HG02798 (cell line): ENCODE measurements at regions not wholly inside any gene's neighbourhood (a gene's known extent, or its start where the extent isn't known, plus 50 kb on each side); places are given as distances from the start of the nearest gene placed in this dataset.
"Not testable (repeated sequence)": the region's sequence is repeated elsewhere in the genome, so short reads cannot be mapped to it uniquely, and the experiment has no call there.

Source experiments
- ATAC-seq: cut with Tn5 transposase; IDR thresholded peaks from one replicate; pipeline ENCODE4 v1.9.1; 2021; ENCODE audit warnings: mild to moderate bottlenecking; ENCODE audit not compliant: unreplicated experiment, poor library complexity

DNA sequence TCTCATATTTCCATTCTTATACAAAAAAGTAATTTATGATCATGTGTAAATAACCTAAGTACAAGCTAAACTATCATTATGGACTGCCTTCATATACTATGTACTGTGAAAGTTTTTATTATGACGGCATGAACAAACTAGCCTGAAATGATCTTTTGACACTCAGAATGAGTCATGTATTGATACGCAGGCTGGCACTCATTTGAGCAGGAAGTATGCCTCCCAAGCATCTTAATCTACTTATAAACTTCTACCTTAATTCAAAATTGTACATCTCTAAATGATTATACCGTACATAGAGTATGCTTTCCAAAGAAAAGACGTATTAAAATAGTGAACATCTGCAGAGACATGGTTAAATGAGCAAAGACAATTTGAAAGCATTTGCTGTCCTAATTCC lies 207.1 kb upstream of the SPOPL start:
- ATAC-seq, result no peak

DNA sequence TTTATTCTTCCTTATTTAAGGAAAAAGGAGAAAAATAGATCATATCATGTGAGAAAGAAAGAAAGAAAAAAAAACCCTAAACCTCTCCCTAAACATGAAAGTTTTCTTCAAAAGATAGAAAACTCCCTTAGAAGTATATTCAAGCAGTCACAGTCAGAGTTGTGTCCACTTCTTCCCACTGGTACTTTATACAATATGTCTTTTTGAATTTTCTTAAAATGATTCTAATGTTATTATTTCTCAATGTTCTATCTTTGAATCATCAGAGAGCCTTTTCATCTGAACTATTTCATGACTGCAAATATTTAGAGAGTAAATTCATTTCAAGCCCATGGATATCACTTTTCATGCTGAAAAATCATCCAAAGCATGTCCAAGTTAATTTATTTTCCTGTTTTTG lies 205.2 kb upstream of the SPOPL start:
- ATAC-seq, result no peak

DNA sequence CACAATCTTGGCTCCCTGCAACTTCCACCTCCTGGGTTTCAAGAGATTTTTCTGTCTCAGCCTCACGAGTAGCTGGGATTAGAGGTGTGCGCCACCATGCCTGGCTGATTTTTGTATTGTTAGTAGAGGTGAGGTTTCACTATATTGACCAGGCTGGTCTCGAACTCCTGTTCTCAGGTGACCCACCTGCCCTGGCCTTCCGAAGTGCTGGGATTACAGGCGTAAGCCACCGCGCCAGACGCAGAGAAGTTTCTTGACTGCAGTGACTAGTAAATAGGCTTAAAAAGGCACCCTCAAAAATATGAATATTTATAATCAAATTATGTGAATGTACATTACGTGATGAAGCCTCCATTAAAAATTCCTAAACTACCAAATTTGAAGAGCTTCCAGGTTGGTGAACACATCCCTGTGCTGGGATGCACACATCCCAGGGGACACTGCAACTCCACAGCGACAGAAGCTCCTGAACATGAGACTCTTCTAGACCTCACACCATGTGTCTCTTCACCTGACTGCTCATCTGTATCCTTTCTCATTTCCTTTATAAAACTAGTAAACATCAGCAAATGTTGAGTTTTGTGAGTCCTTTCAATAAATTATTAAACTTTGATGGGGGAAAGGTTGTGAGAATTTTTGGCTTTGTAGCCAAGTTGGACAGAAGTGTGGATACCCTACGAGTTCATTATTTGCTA lies 203.3 kb upstream of the SPOPL start:
- peak; percentile 47 for ATAC-seq

DNA sequence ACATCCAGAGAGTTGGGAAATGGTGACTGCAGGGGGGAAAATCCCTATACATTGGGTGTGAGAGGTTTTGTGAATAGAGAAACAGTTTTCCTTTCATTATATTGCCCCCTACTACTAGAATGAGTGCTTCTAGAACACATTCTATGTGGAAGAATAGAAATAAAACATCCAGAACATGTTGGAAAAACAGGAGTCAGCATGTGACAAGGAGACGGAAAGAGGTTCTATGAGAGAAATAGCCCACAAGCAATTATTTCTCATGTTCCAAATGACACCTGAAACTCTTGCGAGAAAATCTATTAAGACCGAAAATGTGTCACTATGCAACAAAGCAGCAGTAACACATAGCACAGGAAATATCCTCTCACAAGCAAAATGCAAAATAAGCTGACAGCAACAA lies 202.7 kb upstream of the SPOPL start:
- peak; percentile 73 for ATAC-seq

DNA sequence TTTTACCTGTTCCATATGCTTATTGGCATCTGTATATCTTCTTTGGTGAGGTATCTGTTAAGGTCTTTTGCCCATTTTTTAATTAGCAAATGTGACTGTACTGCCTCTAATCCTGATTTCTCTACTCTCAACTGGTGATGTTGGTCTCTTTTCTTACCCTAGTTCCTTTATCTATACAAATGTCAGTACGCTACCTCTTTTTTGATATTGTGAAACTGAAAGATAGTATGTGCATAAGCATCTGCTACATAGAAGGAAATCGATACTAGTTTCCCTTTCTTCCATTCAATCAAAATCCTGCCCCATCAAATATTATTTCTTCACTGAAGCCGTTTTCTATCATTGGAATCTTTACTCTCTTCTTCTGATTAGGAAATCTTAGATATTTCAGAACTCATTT lies 194.9 kb upstream of the SPOPL start:
- no peak for ATAC-seq

DNA sequence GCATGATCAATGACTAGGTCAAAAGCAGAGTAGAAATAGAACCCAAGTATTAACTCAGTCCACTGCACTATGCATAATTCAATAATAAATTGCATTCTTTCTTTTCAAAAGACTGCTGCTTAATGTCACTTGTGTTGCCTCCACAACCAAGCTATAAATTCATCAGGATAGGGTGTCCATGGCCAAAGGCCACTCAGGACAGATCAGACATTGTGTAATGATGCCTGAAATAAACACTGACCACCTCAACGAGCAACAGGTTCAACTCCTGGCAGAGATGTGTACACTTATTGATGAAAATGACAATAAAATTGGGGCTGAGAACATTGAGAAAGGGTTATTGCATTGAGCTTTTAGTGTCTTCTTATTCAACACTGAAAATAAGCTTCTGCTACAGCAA lies 194.5 kb upstream of the SPOPL start:
- no peak for ATAC-seq

DNA sequence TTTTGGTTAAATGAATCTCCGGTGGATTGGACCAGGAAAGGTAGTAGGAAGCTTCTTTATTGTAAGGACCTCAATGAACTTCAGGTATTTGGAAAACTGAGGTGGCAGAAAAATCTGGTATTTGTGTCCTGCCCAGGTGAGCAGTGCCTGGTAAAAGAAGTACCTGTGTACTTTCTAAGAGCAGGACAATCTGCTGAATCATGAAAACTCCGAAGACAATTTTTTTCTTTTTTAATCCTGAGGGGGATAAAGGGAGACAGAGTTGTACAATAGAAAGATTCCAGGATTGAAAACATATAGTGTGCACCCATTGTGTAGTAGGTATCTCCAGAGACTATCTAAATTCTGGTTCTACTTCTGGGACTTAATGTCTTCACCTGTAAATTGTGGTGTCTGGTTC lies 191.8 kb upstream of the SPOPL start:
- no peak for ATAC-seq

DNA sequence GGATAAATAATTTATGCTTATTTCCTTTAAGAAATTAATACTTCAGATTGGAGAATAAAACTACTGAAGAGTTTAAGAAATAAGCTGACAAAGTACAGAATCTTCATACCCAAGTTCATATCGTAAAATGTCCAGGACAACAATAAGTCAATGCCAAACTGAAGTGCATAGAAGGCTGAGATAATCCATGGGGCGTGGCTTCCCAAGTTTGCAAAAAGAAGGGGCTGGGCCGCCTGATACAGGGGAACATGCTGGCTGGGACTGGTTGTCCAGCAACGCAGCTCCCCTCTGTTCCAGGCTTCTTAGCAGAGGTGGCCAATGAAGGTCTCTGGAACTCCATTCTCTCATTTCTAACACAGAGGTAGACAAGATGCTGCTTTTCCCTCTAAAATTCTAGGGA lies 189.5 kb upstream of the SPOPL start:
- no peak for ATAC-seq

DNA sequence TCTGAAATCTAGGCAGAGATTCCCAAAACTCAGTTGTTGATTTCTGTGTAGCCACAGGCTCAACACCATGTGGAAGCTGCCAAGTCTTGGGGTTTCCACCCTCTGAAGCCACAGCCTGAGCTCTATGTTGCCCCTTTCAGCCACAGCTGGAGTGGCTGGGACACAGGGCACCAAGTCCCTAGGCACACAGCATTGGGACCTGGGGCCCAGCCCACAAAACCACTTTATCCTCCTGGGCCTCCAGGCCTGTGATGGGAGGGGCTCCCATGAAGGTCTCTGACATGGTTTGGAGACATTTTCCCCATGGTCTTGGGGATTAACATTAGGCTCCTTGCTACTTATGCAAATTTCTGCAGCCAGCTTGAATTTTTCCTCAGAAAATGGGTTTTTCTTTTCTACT lies 186.0 kb upstream of the SPOPL start:
- not testable (repeated sequence) for ATAC-seq

DNA sequence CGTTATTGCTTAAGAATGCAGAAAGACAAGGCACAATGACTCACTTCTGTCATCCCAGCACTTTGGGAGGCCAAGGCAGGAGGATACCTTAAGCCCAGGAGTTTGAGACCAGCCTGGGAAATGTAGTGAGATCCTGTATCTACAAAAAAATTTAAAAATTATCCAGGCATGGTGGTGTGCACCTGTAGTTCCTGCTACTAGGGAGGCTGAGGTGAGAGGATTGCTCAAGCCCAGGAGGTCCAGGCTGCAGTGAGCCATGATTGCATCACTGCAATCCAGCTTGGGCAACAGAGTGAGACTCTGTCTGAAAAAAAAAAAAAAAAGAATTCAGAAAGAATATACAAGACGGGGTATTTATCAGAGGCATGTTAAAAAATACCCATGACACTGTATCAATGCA lies 182.0 kb upstream of the SPOPL start:
- ATAC-seq, result no peak

DNA sequence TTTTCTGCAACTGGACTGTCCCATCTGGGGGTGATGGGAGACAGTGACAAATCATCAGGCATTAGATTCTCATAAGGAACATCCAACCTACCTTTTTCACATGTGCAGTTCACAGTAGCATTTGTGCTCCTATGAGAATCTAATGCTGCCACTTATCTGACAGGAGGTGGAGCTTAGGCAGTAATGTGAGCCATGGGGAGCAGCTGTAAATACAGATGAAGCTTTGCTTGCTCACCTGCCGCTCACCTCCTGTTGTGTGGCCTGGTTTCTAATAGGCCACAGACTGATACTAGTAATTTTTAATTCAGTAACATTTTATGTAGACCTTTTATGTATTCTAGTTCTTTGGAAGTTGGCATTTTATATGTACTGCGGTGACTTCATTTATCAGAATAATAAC lies 180.1 kb upstream of the SPOPL start:
- no peak for ATAC-seq

DNA sequence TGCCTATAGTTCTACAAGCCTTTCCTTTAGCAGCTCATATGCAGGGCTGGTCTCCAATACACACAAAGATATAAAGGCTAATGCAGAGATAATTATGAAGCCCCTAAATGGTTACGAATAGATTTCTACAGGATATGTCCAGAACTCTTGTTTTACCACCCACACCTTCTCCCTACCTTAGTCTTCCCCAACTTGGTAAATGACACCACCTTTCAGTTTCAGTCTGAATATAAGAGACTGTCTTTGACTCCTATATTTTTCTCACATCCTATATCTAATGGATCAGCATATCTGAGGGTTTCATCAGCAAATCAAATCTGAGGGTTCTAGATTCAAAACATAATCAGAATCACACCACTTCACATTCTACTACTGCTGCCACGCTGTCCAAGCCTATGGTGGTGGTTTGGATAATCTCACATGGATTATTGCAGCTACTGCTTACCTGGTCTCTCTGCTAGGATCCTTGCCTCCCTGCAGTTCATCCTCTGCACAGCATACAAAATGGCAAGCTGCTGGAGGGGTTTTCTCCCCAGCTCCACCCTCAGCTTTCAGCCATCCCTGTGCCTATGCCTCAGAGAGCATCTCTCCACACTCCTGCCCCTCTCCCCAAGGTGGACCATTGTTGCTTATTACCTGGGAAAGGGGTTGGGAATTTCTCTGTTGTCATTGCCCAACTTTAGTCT lies 178.0 kb upstream of the SPOPL start:
- ATAC-seq, result no peak

DNA sequence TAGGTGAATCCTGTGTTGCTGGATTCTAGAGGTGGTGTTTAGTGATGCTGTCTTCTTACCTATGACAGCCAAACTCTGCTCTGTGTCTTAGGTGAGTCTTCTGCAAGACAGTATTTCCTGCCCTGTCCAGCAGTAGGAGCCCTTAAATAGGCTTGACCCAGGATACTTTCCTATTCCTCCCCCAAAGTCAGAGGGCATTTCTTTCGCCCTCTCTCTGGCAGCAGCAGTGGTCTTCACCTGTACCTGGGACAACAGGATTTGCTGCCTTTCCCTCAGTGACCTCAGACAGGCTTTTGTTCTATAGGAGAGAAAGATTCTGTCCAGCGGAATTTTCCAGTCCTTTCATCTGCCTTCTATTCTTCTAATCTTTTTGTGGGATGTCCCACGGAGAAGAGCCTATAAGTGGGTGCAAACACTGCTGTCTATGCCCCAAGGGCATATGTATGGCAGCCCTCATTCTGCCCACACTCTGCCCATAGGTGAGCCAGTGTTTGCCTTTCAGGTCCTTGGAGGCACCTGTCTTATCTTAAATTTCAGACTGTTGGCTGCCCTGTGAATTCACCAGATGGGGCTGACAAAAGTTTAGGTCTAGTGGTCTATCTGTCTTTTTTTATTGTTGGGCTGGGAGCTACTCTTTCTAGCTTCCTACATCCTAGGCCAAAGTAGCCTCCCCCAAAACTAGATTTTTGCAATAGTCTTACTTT lies 177.3 kb upstream of the SPOPL start:
- no peak for ATAC-seq

DNA sequence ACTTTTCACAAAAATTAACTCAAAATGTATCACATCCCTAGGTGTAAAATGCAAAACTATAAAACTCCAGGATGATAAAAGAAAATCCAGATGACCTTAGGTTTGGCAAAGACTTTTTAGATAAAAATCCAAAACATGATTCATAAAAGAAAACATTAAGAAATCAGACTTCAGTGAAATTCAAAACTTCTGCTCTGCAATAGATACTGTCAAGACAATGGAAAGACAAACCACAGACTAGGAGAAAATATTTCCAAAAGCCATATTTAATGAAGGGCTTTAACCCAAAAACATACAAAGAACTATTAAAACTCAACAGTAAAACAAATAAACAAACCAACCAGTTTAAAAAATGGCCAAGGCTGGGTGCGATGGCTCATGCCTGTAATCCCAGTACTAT lies 173.6 kb upstream of the SPOPL start:
- no peak for ATAC-seq

DNA sequence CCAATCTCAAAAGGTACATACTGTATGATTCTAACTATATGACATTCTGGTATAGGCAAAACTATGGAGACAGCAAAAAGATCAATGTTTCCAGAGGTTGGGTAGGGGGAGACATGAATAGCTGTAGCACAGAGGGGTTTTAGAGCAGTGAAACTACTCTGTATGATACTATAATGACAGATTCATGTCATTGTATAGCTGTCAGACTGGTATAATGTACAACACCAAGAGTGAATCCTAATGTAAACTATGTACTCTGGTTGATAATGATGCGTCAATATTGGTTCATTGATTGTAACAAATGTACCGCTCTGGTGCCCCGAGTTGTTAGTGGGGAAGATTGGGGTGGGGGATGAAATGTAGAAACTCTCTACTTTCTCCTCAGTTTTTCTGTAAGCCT lies 172.4 kb upstream of the SPOPL start:
- no peak for ATAC-seq

DNA sequence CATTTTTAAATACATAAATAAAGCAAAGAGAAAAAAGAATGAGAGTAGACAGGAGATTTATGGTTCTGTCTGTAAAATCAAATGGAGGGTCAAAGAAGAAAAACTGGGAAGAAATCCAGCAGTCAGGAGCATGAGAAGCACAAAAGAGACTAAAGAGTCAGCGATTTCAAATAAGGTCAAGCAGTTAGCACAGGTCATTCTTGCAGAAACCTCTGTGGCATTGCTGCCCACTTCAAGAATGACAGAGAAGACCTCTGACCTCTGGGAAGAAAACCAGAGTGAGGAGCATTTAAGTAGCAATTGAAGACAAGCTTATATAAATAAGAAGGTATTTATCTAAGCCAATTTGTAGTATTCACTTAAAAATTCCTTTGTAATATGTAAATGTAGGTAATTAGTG lies 172.0 kb upstream of the SPOPL start:
- no peak for ATAC-seq

DNA sequence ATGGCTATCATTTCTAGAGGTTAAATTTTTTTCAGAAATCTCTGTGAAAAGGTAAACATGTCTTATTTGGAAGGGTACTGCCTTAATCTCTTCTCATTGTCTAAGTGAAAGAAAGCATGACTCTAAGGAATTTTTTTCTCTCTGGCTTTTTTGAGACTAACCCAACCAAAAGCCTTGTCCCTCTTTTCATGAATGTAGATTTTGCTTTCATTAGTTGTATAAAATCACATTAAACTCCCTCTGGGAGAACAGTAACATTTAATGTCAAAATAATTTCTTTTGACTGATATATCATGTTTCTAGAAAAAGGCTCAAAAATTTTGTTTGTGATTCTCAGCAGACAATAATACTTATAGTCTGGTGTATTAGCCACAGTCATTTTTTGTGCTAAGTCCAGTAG lies 168.4 kb upstream of the SPOPL start:
- no peak for ATAC-seq

DNA sequence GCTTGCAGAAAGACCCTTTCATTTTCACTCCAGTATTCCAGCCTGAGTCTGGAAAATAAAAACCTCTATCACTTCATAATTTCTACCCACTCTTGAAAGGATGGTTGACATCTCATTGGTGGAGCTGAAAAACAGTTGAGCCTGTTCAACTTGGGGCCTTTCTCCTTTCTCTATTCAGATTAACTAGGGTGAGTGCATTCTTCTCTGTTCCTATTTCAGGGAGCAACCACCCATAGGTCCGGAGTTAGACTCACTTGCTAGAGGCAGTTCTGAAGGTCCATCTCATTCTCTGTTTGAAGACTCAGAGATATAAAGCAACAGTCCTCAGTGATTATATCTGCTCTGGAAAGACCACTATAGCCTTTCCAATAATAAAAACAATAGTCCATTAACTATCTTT lies 167.9 kb upstream of the SPOPL start:
- ATAC-seq, result no peak

DNA sequence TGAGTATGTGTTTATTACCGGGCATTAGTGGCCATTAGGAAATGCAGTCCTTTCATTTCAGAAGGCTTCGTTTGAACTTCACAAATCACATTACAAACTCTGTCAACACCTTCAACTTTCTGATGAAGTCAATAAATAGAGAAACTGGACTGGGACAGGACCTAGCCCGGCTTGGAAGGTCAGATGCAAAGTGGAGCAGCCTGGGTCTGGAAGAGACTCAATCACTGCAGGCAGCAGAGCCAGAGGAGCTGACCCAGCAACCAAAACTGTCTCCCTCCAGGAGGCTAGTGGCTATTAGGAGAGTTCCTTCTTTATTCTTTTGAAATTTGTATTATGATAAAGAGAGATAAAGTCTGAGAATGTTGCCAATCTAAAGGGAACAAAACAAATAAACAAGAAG lies 167.2 kb upstream of the SPOPL start:
- ATAC-seq, result no peak

DNA sequence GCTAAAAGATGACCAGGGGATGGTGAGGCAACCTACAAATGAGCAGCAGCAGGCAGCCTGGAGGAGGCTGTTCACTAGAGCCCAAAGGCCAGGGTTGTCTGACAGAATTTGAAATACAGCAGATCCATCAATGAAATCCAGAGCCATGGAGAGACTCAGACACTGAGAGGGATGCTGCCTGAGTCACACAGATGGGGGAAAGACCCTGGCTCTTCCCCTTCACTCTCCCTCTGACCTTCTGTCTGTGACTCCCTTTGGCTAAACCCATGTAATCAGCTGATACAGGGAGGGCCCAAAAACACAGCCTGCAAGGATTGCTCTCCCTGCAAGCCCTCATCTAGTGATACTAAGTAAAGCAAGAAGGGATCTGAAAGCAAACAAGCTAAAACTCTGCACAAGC lies 166.5 kb upstream of the SPOPL start:
- no peak for ATAC-seq

DNA sequence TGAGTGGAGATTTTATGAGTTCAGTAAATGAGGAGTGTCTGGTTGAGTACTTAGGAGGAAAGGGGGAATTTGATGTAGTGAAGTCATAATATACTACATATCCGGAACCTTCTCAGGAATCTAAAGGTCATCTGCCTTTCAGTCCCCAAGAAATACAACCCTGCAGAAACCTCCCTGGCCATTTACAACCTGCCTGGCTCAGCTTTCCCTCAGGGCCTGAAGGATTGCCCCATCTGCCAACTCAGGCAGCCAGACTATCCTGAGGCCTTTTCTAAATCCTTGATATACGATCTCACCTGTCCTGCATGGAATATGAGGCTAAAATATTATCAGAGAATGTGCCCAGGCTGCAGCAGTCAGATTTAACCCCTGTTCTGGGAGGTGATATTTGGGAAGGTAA lies 165.4 kb upstream of the SPOPL start:
- ATAC-seq, result no peak

DNA sequence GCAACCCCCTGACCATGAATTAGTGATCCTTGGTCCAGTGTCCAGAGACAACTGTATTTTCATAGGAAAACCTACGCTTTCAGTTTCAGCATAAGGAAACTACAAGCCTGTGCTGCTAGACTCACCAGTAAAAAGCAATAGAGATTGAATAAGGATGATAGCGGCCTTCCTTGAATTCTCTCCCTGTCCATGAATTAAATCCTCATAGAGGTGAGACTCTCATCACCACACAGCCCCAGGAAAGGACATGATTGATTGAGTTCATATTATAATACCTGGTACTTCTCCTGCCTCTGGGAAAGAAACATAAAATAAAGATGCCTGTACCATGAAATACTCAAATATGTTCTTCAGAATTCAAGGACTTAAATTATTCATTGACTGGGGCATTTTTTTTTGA lies 146.3 kb upstream of the SPOPL start:
- ATAC-seq, result no peak
